OCI-LY1 (cell line): ENCODE measurements at regions not wholly inside any gene's neighbourhood (a gene's known extent, or its start where the extent isn't known, plus 50 kb on each side); places are given as distances from the start of the nearest gene placed in this dataset.

Experiments used
- H2AFZ ChIP-seq: fragments of 200-600 bp; sonication (generic), shearing (Covaris generic); 2 replicates; pipeline ENCODE4 v1.6.0; 2014; ENCODE audit warnings: antibody characterized with exemption, mild to moderate bottlenecking, low read length
- H3F3A ChIP-seq: fragments of 200-600 bp; sonication (generic), shearing (Covaris generic); 2 replicates; pipeline ENCODE4 v1.6.0; 2014; ENCODE audit warnings: mild to moderate bottlenecking, antibody characterized with exemption, low read length, moderate library complexity; ENCODE audit not compliant: insufficient read depth
- H3K27ac ChIP-seq: fragments of 200-600 bp; sonication (generic); 2 replicates; pipeline ENCODE4 v1.5.1; 2014; ENCODE audit warnings: low read length, mixed run types, mild to moderate bottlenecking, low read depth; ENCODE audit not compliant: poor library complexity, severe bottlenecking
- H3K27me3 ChIP-seq: fragments of 200-600 bp; sonication (generic); 2 replicates; pipeline ENCODE4 v1.6.0; 2014; ENCODE audit warnings: antibody characterized with exemption, mild to moderate bottlenecking, low read length, moderate library complexity; ENCODE audit not compliant: insufficient read depth
- H3K36me3 ChIP-seq: fragments of 200-600 bp; sonication (generic); 2 replicates; pipeline ENCODE4 v1.6.1; 2014; ENCODE audit warnings: mild to moderate bottlenecking, antibody characterized with exemption, low read length, moderate library complexity, mixed read lengths; ENCODE audit not compliant: insufficient read depth
- H3K4me1 ChIP-seq: fragments of 200-600 bp; sonication (generic); 2 replicates; pipeline ENCODE4 v1.5.1; 2014; ENCODE audit warnings: mild to moderate bottlenecking, low read length, moderate library complexity; ENCODE audit not compliant: insufficient read depth, severe bottlenecking
- H3K4me2 ChIP-seq: fragments of 200-600 bp; sonication (generic), shearing (Covaris generic); 2 replicates; pipeline ENCODE4 v1.6.1; 2014; ENCODE audit warnings: low read length
- H3K4me3 ChIP-seq: fragments of 200-600 bp; sonication (generic); 2 replicates; pipeline ENCODE4 v1.5.1; 2014; ENCODE audit warnings: low read length, low read depth, mild to moderate bottlenecking, mixed read lengths; ENCODE audit not compliant: poor library complexity, severe bottlenecking
- H3K79me2 ChIP-seq: fragments of 200-600 bp; shearing (Covaris generic); 2 replicates; pipeline ENCODE4 v1.6.1; 2016; ENCODE audit warnings: mixed run types, low read length, mixed read lengths; ENCODE audit not compliant: insufficient read depth
- H3K9ac ChIP-seq: fragments of 200-600 bp; sonication (generic), shearing (Covaris generic); 2 replicates; pipeline ENCODE4 v1.6.1; 2014; ENCODE audit warnings: mild to moderate bottlenecking, low read length, mixed read lengths
- H3K9me2 ChIP-seq: fragments of 200-600 bp; sonication (generic), shearing (Covaris generic); 2 replicates; pipeline ENCODE4 v1.6.1; 2014; ENCODE audit warnings: low read depth, mild to moderate bottlenecking, low read length, mixed read lengths
- H3K9me3 ChIP-seq: fragments of 200-600 bp; shearing (Covaris generic); 2 replicates; pipeline ENCODE4 v1.6.1; 2014; ENCODE audit warnings: low read length, mixed read lengths
- H4K20me1 ChIP-seq: fragments of 200-600 bp; sonication (generic), shearing (Covaris generic); 2 replicates; pipeline ENCODE4 v1.6.0; 2016; ENCODE audit warnings: mild to moderate bottlenecking, low read length; ENCODE audit not compliant: insufficient read depth
- CTCF ChIP-seq: fragments of 200-600 bp; sonication (generic), shearing (Covaris generic); IDR thresholded peaks from 2 replicates; pipeline ENCODE4 v1.5.1; 2017; ENCODE audit warnings: mild to moderate bottlenecking, antibody characterized with exemption, low read length, moderate library complexity, mixed read lengths
- EZH2 ChIP-seq: fragments of 200-600 bp; sonication (generic), shearing (Covaris generic); IDR thresholded peaks from 2 replicates; pipeline ENCODE4 v1.8.0; 2017; ENCODE audit warnings: borderline replicate concordance, mixed run types, mild to moderate bottlenecking, antibody characterized with exemption, low read length, moderate library complexity, mixed read lengths

GRCh38 chr4:64130907-64131306, 278.3 kb downstream of the TECRL start:
- H4K20me1 ChIP-seq, result no peaks in the 10 kb centered on the region
- no peak overlapping the region for H2AFZ ChIP-seq
- no peaks in the 10 kb centered on the region for H3K9me2 ChIP-seq

DNA sequence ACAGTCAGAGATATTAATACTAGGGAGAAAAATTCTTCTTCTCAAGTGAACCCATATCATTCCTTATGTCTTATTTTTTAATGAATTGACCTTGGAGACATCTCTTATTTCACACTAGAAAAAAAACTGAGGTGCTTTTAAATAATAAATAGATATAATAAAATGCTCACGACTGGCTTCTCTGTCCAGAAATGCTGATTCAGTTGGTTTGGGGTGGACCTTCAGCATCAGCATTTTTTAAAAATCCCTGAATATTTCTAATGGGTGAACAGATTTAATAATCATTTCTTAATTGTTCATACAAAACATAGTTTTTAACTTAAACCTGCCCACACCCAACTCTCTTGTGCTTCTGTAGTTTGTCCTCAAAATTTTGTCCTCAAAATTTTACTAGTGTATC, 283.9 kb downstream of the TECRL start:
- Histone ChIP-seq H3K9ac (no peak overlapping the region), H3K4me1 (no peaks in the 10 kb centered on the region), H3K36me3 (no peaks in the 10 kb centered on the region), H3K27ac (no peak overlapping the region), H3F3A (no peaks in the 10 kb centered on the region), H3K4me2 (no peak overlapping the region), H3K4me3 (no peak overlapping the region), H3K9me2 (no peaks in the 10 kb centered on the region), H3K9me3 (no peaks in the 10 kb centered on the region), H4K20me1 (no peaks in the 10 kb centered on the region), H3K27me3 (no peaks in the 10 kb centered on the region), H3K79me2 (no peaks in the 10 kb centered on the region), H2AFZ (no peak overlapping the region)
- TF ChIP-seq CTCF (no peak), EZH2 (no peak)

More at GRCh38 chr4:64130907-64131306, 278.3 kb downstream of the TECRL start:
- Histone ChIP-seq H3K4me1 (no peaks in the 10 kb centered on the region), H3K27ac (no peak overlapping the region), H3K9ac (no peak overlapping the region), H3K4me2 (no peak overlapping the region), H3K79me2 (no peaks in the 10 kb centered on the region), H3K9me3 (no peaks in the 10 kb centered on the region), H3K4me3 (no peak overlapping the region), H3F3A (no peaks in the 10 kb centered on the region), H3K27me3 (no peaks in the 10 kb centered on the region), H3K36me3 (no peaks in the 10 kb centered on the region)
- TF ChIP-seq EZH2 (no peak), CTCF (no peak)

GRCh38 chr4:64121803-64122202, 287.4 kb downstream of the TECRL start:
- Histone ChIP-seq H3F3A (no peaks in the 10 kb centered on the region), H3K9me3 (no peaks in the 10 kb centered on the region), H3K9ac (no peak overlapping the region), H3K27ac (no peak overlapping the region), H3K79me2 (no peaks in the 10 kb centered on the region), H3K4me3 (no peak overlapping the region), H3K9me2 (no peaks in the 10 kb centered on the region), H3K27me3 (no peaks in the 10 kb centered on the region), H3K36me3 (no peaks in the 10 kb centered on the region), H2AFZ (no peak overlapping the region), H3K4me1 (no peaks in the 10 kb centered on the region), H4K20me1 (no peaks in the 10 kb centered on the region), H3K4me2 (no peak overlapping the region)
- no peak for TF ChIP-seq EZH2
- TF ChIP-seq CTCF, result no peak
